Sigmoid colon (tissue), 6 donors: ENCODE measurements at regions not wholly inside any gene's neighbourhood (a gene's known extent, or its start where the extent isn't known, plus 50 kb on each side); places are given as distances from the start of the nearest gene placed in this dataset.

Experiments
- DNase-seq: peaks from one replicate; pipeline ENCODE4 v3.0.0-alpha.2; 2019
- H3K27ac ChIP-seq, 4 donors: fragments of 200-600 bp; sonication (generic); one replicate each; pipeline ENCODE4 v1.5.1; 2016 to 2019; ENCODE audit warnings: mild to moderate bottlenecking in 1 of 4
- H3K27me3 ChIP-seq, 3 donors: fragments of 200-600 bp; sonication (generic); one replicate each; pipeline ENCODE4 v1.5.1; 2019; ENCODE audit warnings: mild to moderate bottlenecking in 1 of 3
- H3K36me3 ChIP-seq, 4 donors: fragments of 200-600 bp; sonication (generic); one replicate each; pipeline ENCODE4 v1.5.1; 2016 to 2019
- H3K4me1 ChIP-seq, 4 donors: fragments of 200-600 bp; sonication (generic); one replicate each; pipeline ENCODE4 v1.5.1; 2017 to 2019
- H3K4me3 ChIP-seq, 4 donors: fragments of 200-600 bp; sonication (generic); one replicate each; pipeline ENCODE4 v1.5.1; 2017 to 2019; ENCODE audit warnings: mild to moderate bottlenecking in 2 of 4, moderate library complexity in 1 of 4
- H3K9me3 ChIP-seq, 4 donors: fragments of 200-600 bp in 3 of 4; sonication (generic) in 3 of 4; one replicate each; pipeline versions ENCODE4 v1.5.1 to v1.6.1; 2013 to 2019
- CTCF ChIP-seq, 4 experiments: fragments of 450-650 bp in 3 of 4; fragments of 200-600 bp in 1 of 4; IDR thresholded peaks; one replicate each; pipeline ENCODE4 v1.5.1; 2016 to 2019; ENCODE audit warnings: antibody characterized with exemption in 4 of 4, mild to moderate bottlenecking in 3 of 4, moderate library complexity in 2 of 4
- EP300 ChIP-seq, 4 donors: sonication (generic); formaldehyde crosslinking; IDR thresholded peaks; one replicate each; pipeline ENCODE4 v1.6.1; 2017; ENCODE audit warnings: antibody characterized with exemption in 4 of 4
- POLR2A ChIP-seq, 2 donors: fragments of 450-650 bp; IDR thresholded peaks; one replicate each; pipeline ENCODE4 v1.6.1; 2016; ENCODE audit warnings: antibody characterized with exemption in 2 of 2, mild to moderate bottlenecking in 2 of 2, moderate library complexity in 2 of 2
- POLR2AphosphoS5 ChIP-seq, 4 donors: sonication (generic); formaldehyde crosslinking; IDR thresholded peaks; one replicate each; pipeline ENCODE4 v1.6.1; 2017; ENCODE audit warnings: antibody characterized with exemption in 4 of 4
- WGBS, 2 donors: extraction: QIAGEN DNeasy Blood & Tissue Kit; methylation state at CpG; one replicate each; pipeline ENCODE4 v1.1.7; 2013; 5-methylcytosine and 5-hydroxymethylcytosine counted together
- intact Hi-C: fragments of 100-400 bp; cut with DNase I; formaldehyde crosslinking; loops from one replicate; pipeline ENCODE4 v1.15.1; 2023
- donor health status: healthy with polysubstance abuse.
- donor health status: healthy.

DNA sequence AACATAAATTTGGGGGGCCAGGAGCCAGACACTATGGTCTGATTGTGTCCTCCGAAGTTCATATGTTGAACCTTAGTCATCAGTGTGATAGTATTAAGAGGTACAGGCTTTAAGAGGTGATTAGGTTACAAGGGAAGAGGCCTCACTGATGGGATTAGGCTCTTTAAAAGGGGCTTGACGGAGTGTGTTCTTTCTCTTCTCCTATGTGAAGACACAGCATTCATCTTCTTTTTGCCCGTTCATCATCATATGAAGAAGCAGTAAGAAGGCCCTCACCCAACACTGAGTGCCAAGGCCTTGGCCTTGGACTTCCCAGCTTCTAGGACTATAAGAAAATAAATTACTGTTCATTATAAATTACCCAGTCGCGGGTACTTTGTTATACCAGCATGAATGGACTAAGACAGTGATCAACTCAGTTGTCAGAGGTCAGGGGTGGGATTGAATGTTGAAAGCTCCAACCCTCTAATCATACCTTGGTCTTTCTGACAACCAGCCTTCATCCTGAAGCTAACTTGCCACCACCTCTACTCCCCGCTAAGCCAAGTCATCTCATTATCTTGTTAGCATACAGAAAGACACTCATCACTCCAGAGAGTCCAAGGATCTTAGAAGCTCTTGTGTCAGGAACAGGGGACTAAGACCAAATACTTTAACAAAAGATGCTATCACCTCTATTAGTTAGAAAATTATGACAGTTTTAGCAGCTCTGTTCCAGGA lies 543.4 kb upstream of the DIPK2B start:
- no peak for TF ChIP-seq POLR2AphosphoS5 (IDR thresholded peaks at IDR 0.05)

GRCh38 chrX:45743081-45743533 lies 542.4 kb upstream of the DIPK2B start:
- intact Hi-C loops: no loop called here
- no peaks in the 10 kb centered on the region for H3K4me1 ChIP-seq
- WGBS, 2 donors: 92 to 94% methylated on average over 5 of the region's 5 CpGs
- no peaks in the 10 kb centered on the region for H3K9me3 ChIP-seq
- H3K27me3 ChIP-seq: no peaks in the 10 kb centered on the region
- peaks cover 0 to 3% (median 0%) of the 10 kb centered on the region in 4 donors for H3K36me3 ChIP-seq
- no peak overlapping the region for H3K4me3 ChIP-seq
- DNase-seq: no peak
- no peak overlapping the region for H3K27ac ChIP-seq
- TF ChIP-seq CTCF (IDR thresholded peaks at IDR 0.05): no peak
- no peak for TF ChIP-seq POLR2AphosphoS5 (IDR thresholded peaks at IDR 0.05)
- no peak for TF ChIP-seq POLR2A (IDR thresholded peaks at IDR 0.05)
- TF ChIP-seq EP300 (IDR thresholded peaks at IDR 0.05): no peak

More for the DNA sequence above, 543.4 kb upstream of the DIPK2B start:
- Histone ChIP-seq H3K27me3 (no peaks in the 10 kb centered on the region), H3K36me3 (peaks cover 0 to 3% (median 0%) of the 10 kb centered on the region in 4 donors), H3K27ac (no peak overlapping the region), H3K4me1 (peaks cover 0 to 5% (median 0%) of the 10 kb centered on the region in 4 donors), H3K9me3 (no peaks in the 10 kb centered on the region), H3K4me3 (no peak overlapping the region)
- 96 to 97% methylated on average over 6 of the region's 6 CpGs for WGBS, 2 donors
- DNase-seq: no peak
- intact Hi-C loops: no loop called here

DNA sequence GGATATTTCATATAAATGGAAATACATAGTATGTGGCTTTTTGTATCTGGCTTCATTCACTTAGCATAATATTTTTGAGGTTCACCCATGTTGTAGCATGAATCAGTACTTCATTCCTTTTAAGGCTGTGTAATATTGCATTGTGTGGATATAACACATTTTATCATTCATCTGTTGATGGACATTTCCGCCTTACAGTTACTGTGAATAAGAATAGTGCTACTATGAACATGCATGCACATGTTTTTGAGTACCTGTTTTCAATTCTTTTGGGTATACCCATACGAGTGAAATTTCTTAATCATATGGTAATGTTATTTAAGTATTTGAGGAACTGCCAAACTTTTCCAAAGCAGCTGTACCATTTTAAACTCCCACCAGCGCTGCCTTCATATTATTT lies 539.6 kb upstream of the DIPK2B start:
- Histone ChIP-seq H3K4me1 (no peaks in the 10 kb centered on the region), H3K9me3 (no peaks in the 10 kb centered on the region), H3K36me3 (no peaks in the 10 kb centered on the region), H3K27me3 (no peaks in the 10 kb centered on the region), H3K27ac (no peak overlapping the region), H3K4me3 (no peak overlapping the region)
- intact Hi-C loops: no loop called here
- WGBS, 2 donors: 84 to 93% methylated on average over 3 of the region's 3 CpGs
- TF ChIP-seq POLR2A (IDR thresholded peaks at IDR 0.05) (no peak), CTCF (IDR thresholded peaks at IDR 0.05) (no peak), POLR2AphosphoS5 (IDR thresholded peaks at IDR 0.05) (no peak), EP300 (IDR thresholded peaks at IDR 0.05) (no peak)
- no peak for DNase-seq

GRCh38 chrX:45735571-45735970 lies 534.9 kb upstream of the DIPK2B start:
- WGBS, 2 donors: 45 to 58% methylated on average over 1 of the region's 1 CpG
- H3K27ac ChIP-seq: no peak overlapping the region
- intact Hi-C loops: no loop called here
- H3K27me3 ChIP-seq: no peaks in the 10 kb centered on the region
- no peak overlapping the region for H3K4me3 ChIP-seq
- no peaks in the 10 kb centered on the region for H3K9me3 ChIP-seq
- DNase-seq: no peak
- H3K4me1 ChIP-seq: no peaks in the 10 kb centered on the region
- no peaks in the 10 kb centered on the region for H3K36me3 ChIP-seq
- TF ChIP-seq POLR2AphosphoS5 (IDR thresholded peaks at IDR 0.05) (no peak), POLR2A (IDR thresholded peaks at IDR 0.05) (no peak), CTCF (IDR thresholded peaks at IDR 0.05) (no peak), EP300 (IDR thresholded peaks at IDR 0.05) (no peak)

GRCh38 chrX:45731448-45731847 lies 530.8 kb upstream of the DIPK2B start:
- no peak for TF ChIP-seq POLR2A (IDR thresholded peaks at IDR 0.05)
- no peak for TF ChIP-seq CTCF (IDR thresholded peaks at IDR 0.05)
- no peak for TF ChIP-seq POLR2AphosphoS5 (IDR thresholded peaks at IDR 0.05)
- TF ChIP-seq EP300 (IDR thresholded peaks at IDR 0.05): no peak
- H3K36me3 ChIP-seq: no peaks in the 10 kb centered on the region
- WGBS, 2 donors: 95 to 96% methylated on average over 10 of the region's 10 CpGs
- H3K9me3 ChIP-seq: no peaks in the 10 kb centered on the region
- H3K27me3 ChIP-seq: no peaks in the 10 kb centered on the region
- intact Hi-C loops: no loop called here
- no peak overlapping the region for H3K4me3 ChIP-seq
- H3K27ac ChIP-seq: no peak overlapping the region
- no peak for DNase-seq
- H3K4me1 ChIP-seq: no peaks in the 10 kb centered on the region
